GM13977 (cell line): ENCODE measurements at regions not wholly inside any gene's neighbourhood (a gene's known extent, or its start where the extent isn't known, plus 50 kb on each side); places are given as distances from the start of the nearest gene placed in this dataset.
"Not testable (repeated sequence)": the region's sequence is repeated elsewhere in the genome, so short reads cannot be mapped to it uniquely, and the experiment has no call there.

Experiments used
- DNase-seq: peaks from one replicate; pipeline ENCODE4 v3.0.0; 2012; ENCODE audit warnings: low spot score
- in situ Hi-C: fragments of 300-500 bp; cut with MboI; formaldehyde crosslinking; loops from one replicate; pipeline ENCODE4 v1.12.0; 2022; ENCODE audit warnings: low sequenced_read_pairs, low pct_unique_long_range_greater_than_20kb, mixed read lengths, inconsistent platforms; ENCODE audit not compliant: unreplicated experiment
- TF ChIP-seq, protein P1 (sequence below): IDR thresholded peaks from 2 replicates; pipeline ENCODE4 v1.5.1; 2012; ENCODE audit warnings: mild to moderate bottlenecking, control low read depth; ENCODE audit not compliant: insufficient read depth; ENCODE audit errors: extremely low read depth, missing control alignments

DNA sequence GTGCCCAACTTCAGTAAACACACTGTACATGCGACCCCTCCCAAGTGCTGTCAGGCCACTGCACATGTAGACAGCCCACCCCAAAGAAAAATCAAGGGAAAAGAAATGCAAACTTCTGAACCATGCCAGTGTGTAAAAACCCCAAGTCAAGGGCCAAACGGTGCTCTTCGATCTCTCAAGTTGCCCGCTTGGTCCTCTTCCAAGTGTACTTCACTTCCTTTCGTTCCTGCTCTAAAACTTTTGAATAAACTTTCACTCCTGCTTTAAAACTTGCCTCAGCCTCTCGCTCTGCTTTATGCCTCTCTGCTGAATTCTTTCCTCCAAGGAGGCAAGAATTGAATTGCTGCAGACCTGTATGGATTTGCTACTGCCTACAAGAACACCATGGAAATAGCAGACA lies 600.7 kb downstream of the KCTD12 start:
- in situ Hi-C loops = no loop called here
- DNase-seq = no peak
- TF ChIP-seq, protein P1, sequence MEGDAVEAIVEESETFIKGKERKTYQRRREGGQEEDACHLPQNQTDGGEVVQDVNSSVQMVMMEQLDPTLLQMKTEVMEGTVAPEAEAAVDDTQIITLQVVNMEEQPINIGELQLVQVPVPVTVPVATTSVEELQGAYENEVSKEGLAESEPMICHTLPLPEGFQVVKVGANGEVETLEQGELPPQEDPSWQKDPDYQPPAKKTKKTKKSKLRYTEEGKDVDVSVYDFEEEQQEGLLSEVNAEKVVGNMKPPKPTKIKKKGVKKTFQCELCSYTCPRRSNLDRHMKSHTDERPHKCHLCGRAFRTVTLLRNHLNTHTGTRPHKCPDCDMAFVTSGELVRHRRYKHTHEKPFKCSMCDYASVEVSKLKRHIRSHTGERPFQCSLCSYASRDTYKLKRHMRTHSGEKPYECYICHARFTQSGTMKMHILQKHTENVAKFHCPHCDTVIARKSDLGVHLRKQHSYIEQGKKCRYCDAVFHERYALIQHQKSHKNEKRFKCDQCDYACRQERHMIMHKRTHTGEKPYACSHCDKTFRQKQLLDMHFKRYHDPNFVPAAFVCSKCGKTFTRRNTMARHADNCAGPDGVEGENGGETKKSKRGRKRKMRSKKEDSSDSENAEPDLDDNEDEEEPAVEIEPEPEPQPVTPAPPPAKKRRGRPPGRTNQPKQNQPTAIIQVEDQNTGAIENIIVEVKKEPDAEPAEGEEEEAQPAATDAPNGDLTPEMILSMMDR = no peak

DNA sequence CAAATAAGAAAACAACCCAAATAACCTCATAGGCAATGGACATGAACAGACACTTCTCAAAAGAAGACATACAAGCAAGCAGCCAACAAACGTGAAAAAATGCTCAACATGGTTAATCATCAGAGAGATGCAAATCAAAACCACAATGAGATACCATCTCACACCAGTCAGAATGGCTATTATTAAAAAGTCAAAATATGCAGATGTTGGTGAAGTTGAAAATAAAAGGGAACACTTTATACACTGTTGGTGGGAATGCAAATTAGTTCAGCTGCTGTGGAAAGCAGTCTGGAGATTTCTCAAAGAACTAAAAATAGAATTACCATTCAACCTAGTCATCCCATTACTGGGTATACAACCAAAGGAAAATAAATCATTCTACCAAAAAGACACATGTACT lies 606.4 kb downstream of the KCTD12 start:
- in situ Hi-C loops, DNase-seq: not testable (repeated sequence)

DNA sequence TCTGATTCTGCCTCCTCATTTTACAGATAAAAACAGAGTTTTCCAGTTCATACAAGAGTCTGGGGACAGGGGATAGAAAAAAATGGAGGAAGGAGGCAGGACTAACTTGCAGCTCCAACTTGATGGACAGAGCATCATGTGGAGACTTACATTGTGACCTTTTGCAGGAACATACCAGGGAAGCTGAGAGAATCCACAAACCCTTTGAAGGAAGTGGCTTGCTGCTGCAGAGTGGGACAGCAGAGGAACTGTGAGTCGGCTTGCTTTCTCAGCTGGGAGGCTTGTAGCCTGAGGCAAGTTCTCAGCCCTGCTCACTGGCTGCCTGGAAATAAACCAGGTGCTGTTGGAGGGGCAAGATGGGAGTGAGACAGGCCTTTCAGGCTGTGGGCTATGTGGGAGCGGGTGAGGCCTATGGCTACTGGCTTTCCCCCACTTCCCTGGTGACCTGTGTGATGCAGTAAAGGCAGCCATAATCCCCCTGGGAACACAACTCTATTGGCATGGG lies 614.4 kb downstream of the KCTD12 start:
- DNase-seq = no peak
- in situ Hi-C loops = no loop called here
- TF ChIP-seq, protein P1 = no peak

DNA sequence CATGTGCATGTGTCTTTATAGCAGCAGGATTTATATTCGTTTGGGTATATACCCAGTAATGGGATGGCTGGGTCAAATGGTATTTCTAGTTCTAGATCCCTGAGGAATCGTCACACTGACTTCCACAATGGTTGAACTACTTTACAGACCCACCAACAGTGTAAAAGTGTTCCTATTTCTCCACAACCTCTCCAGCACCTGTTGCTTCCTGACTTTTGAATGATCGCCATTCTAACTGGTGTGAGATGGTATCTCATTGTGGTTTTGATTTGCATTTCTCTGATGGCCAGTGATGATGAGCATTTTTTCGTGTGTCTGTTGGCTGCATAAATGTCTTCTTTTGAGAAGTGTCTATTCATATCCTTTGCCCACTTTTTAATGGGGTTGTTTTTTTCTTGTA lies 617.9 kb downstream of the KCTD12 start:
- DNase-seq, in situ Hi-C loops: not testable (repeated sequence)

DNA sequence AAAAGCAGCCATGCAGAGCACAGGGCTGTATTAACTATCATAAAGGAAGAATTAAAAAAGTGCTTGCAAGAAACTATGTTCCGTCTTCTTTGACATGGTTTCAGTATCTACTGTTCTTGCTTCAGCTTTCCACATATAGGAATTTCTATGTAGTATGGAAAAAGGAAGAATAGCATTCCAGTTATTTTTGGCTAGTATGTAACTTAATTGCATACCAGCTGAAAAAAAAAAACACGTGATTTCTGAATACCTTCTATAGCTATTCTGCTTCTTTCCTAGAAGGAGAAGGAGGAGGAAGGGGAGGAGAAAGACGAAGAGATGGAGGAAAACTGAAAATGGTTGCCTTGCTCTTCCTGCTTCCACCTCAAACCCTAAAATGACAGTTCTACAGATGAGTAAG lies 619.0 kb downstream of the KCTD12 start:
- TF ChIP-seq, protein P1 = no peak
- DNase-seq = no peak
- in situ Hi-C loops = no loop called here

DNA sequence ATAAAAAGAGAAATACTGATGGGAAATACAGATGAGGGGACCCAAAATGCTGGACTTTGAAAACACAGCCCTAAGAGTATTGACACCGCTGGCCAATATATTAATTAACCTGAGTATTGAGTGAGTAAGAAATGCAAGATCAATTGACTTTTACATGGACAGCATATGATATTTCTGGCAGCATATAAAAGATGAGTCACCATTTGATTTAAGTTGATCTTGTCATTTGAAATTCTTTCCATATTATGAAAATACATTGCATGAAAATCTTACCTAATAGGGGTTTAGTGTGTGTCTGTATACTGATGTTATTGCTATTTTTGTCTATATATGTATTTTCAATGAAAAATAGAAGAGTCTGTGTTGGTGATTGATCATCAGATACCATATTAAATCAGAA lies 619.6 kb downstream of the KCTD12 start:
- TF ChIP-seq, protein P1 = no peak
- in situ Hi-C loops = no loop called here
- no peak for DNase-seq

DNA sequence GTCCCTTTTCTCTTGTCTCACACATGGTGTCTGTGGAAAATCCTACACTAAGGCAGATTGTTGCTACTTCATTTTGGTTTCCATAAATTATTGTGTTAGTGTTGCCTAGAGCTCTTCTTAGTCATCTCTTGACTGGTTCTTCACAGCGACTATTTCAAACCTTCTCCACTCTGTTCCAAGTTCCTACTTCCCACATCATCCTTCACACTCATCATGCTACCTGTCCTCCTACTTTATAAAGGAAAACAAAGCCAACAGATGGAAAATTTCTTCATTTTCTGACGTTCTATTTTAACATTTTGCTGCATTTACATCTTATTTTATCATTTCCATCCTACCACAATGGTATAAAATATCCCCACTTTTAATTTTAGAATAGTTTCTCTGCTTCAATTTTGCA lies 614.1 kb downstream of the LMO7 start:
- DNase-seq = no peak
- TF ChIP-seq, protein P1 = no peak
- in situ Hi-C loops = no loop called here

DNA sequence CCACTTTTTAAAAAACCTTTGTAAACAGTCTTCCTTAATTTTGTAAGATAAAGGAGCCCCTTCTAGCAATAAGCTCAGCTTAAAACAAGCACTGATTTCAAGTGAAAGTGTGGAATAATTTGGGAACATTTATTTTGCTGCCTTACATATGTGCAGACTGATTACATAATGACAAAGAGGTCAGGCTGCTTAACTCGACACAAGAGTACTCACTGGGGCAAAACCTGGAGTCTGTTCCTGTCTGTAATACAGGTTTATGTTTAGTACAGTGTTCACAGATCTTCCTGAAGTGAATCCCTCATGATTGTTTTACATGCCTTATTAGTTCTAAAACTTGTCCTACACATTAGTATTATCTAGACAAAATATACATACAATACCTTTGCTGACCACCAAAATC lies 609.8 kb downstream of the LMO7 start:
- TF ChIP-seq, protein P1 = no peak
- in situ Hi-C loops = no loop called here
- DNase-seq = no peak
